ENCODE measurements at regions not wholly inside any gene's neighbourhood (a gene's known extent, or its start where the extent isn't known, plus 50 kb on each side); places are given as distances from the start of the nearest gene placed in this dataset.

GRCh38 chr12:60845696-60846095 is 1249.9 kb downstream of the SLC16A7 start:
- no peak for FAIRE-seq
- no peaks in the 10 kb centered on the region for H3K27me3 ChIP-seq (ENCODE audit: control insufficient read depth, extremely low read depth, insufficient read depth, low read length)
- dilution Hi-C loops (cut with MboI; ENCODE audit: extremely low pct_ligation_motif_present, low sequenced_read_pairs) = no loop called here
- no peak overlapping the region for H2AFZ ChIP-seq (ENCODE audit: control insufficient read depth, low read length)
- no peak overlapping the region for H3K4me2 ChIP-seq (ENCODE audit: control insufficient read depth, extremely low read depth, insufficient read depth, low read depth, low read length)
- H3K4me3 ChIP-seq (ENCODE audit: control insufficient read depth in 2 of 3, extremely low read depth in 1 of 3, insufficient read depth in 2 of 3, low read depth in 1 of 3, low read length in 3 of 3) = no peak overlapping the region
- no peak for DNase-seq (ENCODE audit: low read depth, low spot score)
- no peaks in the 10 kb centered on the region for H3K4me1 ChIP-seq (ENCODE audit: control insufficient read depth, extremely low read depth, insufficient read depth, low read length)
- no peaks in the 10 kb centered on the region for H4K20me1 ChIP-seq (ENCODE audit: control insufficient read depth, extremely low read depth, insufficient read depth, low read length)
- no peaks in the 10 kb centered on the region for H3K36me3 ChIP-seq (ENCODE audit: control insufficient read depth in 2 of 2, extremely low read depth in 1 of 2, insufficient read depth in 2 of 2, low read length in 2 of 2)
- H3K9me3 ChIP-seq (ENCODE audit: control insufficient read depth, low read depth, low read length) = no peaks in the 10 kb centered on the region
- no peak overlapping the region for H3K27ac ChIP-seq (ENCODE audit: control insufficient read depth, insufficient read depth, low read length)
- H3K9me1 ChIP-seq (ENCODE audit: control insufficient read depth, extremely low read depth, insufficient read depth, low read length) = no peaks in the 10 kb centered on the region
- no peaks in the 10 kb centered on the region for H3K79me2 ChIP-seq (ENCODE audit: control insufficient read depth, insufficient read depth, low read length)
- H3K9ac ChIP-seq (ENCODE audit: control insufficient read depth, extremely low read depth, insufficient read depth, low read length) = no peak overlapping the region
- TF ChIP-seq CTCF (optimal IDR thresholded peaks at IDR 0.05 in 1 of 3, IDR thresholded peaks at IDR 0.05 in 1 of 3, conservative IDR thresholded peaks at IDR 0.05 in 1 of 3; ENCODE audit: extremely low read depth in 1 of 3, insufficient read depth in 2 of 3, low read length in 3 of 3) = no peak
- no peak for TF ChIP-seq EZH2 (IDR thresholded peaks at IDR 0.05; ENCODE audit: low read length)

- Histone ChIP-seq H3K27ac (ENCODE audit: control insufficient read depth, insufficient read depth, low read length) (no peak overlapping the region), H3K27me3 (ENCODE audit: control insufficient read depth, extremely low read depth, insufficient read depth, low read length) (no peaks in the 10 kb centered on the region), H4K20me1 (ENCODE audit: control insufficient read depth, extremely low read depth, insufficient read depth, low read length) (no peaks in the 10 kb centered on the region), H3K9me3 (ENCODE audit: control insufficient read depth, low read depth, low read length) (no peaks in the 10 kb centered on the region), H3K4me1 (ENCODE audit: control insufficient read depth, extremely low read depth, insufficient read depth, low read length) (no peaks in the 10 kb centered on the region), H3K9ac (ENCODE audit: control insufficient read depth, extremely low read depth, insufficient read depth, low read length) (no peak overlapping the region), H3K4me2 (ENCODE audit: control insufficient read depth, extremely low read depth, insufficient read depth, low read depth, low read length) (no peak overlapping the region), H3K9me1 (ENCODE audit: control insufficient read depth, extremely low read depth, insufficient read depth, low read length) (no peaks in the 10 kb centered on the region), H3K4me3 (ENCODE audit: control insufficient read depth in 2 of 3, extremely low read depth in 1 of 3, insufficient read depth in 2 of 3, low read depth in 1 of 3, low read length in 3 of 3) (no peak overlapping the region), H2AFZ (ENCODE audit: control insufficient read depth, low read length) (no peak overlapping the region), H3K79me2 (ENCODE audit: control insufficient read depth, insufficient read depth, low read length) (no peaks in the 10 kb centered on the region), H3K36me3 (ENCODE audit: control insufficient read depth in 2 of 2, extremely low read depth in 1 of 2, insufficient read depth in 2 of 2, low read length in 2 of 2) (no peaks in the 10 kb centered on the region)
- dilution Hi-C loops (cut with MboI; ENCODE audit: extremely low pct_ligation_motif_present, low sequenced_read_pairs) = no loop called here
- DNase-seq (ENCODE audit: low read depth, low spot score) (no peak), FAIRE-seq (no peak)
- TF ChIP-seq EZH2 (IDR thresholded peaks at IDR 0.05; ENCODE audit: low read length) = no peak
Observed at GRCh38 chr12:60847281-60847680, 1251.5 kb downstream of the SLC16A7 start.

GRCh38 chr12:60849723-60850122 is 1253.9 kb downstream of the SLC16A7 start:
- H3K36me3 ChIP-seq (ENCODE audit: control insufficient read depth in 2 of 2, extremely low read depth in 1 of 2, insufficient read depth in 2 of 2, low read length in 2 of 2) = no peaks in the 10 kb centered on the region
- H3K79me2 ChIP-seq (ENCODE audit: control insufficient read depth, insufficient read depth, low read length) = no peaks in the 10 kb centered on the region
- no peaks in the 10 kb centered on the region for H4K20me1 ChIP-seq (ENCODE audit: control insufficient read depth, extremely low read depth, insufficient read depth, low read length)
- dilution Hi-C loops (cut with MboI; ENCODE audit: extremely low pct_ligation_motif_present, low sequenced_read_pairs) = no loop called here
- TF ChIP-seq EZH2 (IDR thresholded peaks at IDR 0.05; ENCODE audit: low read length) (no peak), CTCF (optimal IDR thresholded peaks at IDR 0.05 in 1 of 3, IDR thresholded peaks at IDR 0.05 in 1 of 3, conservative IDR thresholded peaks at IDR 0.05 in 1 of 3; ENCODE audit: extremely low read depth in 1 of 3, insufficient read depth in 2 of 3, low read length in 3 of 3) (no peak)
- H3K9ac ChIP-seq (ENCODE audit: control insufficient read depth, extremely low read depth, insufficient read depth, low read length) = no peak overlapping the region
- FAIRE-seq = no peak
- no peak for DNase-seq (ENCODE audit: low read depth, low spot score)
- no peak overlapping the region for H2AFZ ChIP-seq (ENCODE audit: control insufficient read depth, low read length)
- H3K9me3 ChIP-seq (ENCODE audit: control insufficient read depth, low read depth, low read length) = no peaks in the 10 kb centered on the region
- no peaks in the 10 kb centered on the region for H3K27me3 ChIP-seq (ENCODE audit: control insufficient read depth, extremely low read depth, insufficient read depth, low read length)
- no peak overlapping the region for H3K4me2 ChIP-seq (ENCODE audit: control insufficient read depth, extremely low read depth, insufficient read depth, low read depth, low read length)
- H3K9me1 ChIP-seq (ENCODE audit: control insufficient read depth, extremely low read depth, insufficient read depth, low read length) = no peaks in the 10 kb centered on the region
- H3K27ac ChIP-seq (ENCODE audit: control insufficient read depth, insufficient read depth, low read length) = no peak overlapping the region
- no peaks in the 10 kb centered on the region for H3K4me1 ChIP-seq (ENCODE audit: control insufficient read depth, extremely low read depth, insufficient read depth, low read length)
- no peak overlapping the region for H3K4me3 ChIP-seq (ENCODE audit: control insufficient read depth in 2 of 3, extremely low read depth in 1 of 3, insufficient read depth in 2 of 3, low read depth in 1 of 3, low read length in 3 of 3)
